CD4-positive, alpha-beta T cell (primary cell): ENCODE measurements at regions not wholly inside any gene's neighbourhood (a gene's known extent, or its start where the extent isn't known, plus 50 kb on each side); places are given as distances from the start of the nearest gene placed in this dataset.

ENCODE experiments used
- ATAC-seq: fragments of 200-7000 bp; cut with Tn5 transposase; one replicate; pipeline ENCODE4 v1.10.0; 2022; ENCODE audit warnings: mild to moderate bottlenecking; ENCODE audit not compliant: poor library complexity
- CTCF ChIA-PET: fragments of 350-600 bp; sonication (Branson Sonifier 250); formaldehyde crosslinking; loops from one replicate; lab custom pipeline; 2021; ENCODE audit warnings: antibody characterized with exemption, inconsistent platforms; lab: Charles Lee
- POLR2A ChIA-PET: fragments of 350-600 bp; sonication (Branson Sonifier 250); formaldehyde crosslinking; loops from one replicate; lab custom pipeline; 2021; ENCODE audit warnings: antibody characterized with exemption, inconsistent platforms; lab: Charles Lee
- DNase-seq, 14 experiments: peaks; one replicate each; pipeline ENCODE4 v3.0.0-alpha.2; 2013 to 2020; ENCODE audit warnings: mixed read lengths in 2 of 14
- H3K27ac ChIP-seq, 2 donors: one replicate each; pipeline versions ENCODE4 v1.5.1 to v1.7.0; 2013; ENCODE audit warnings: low read length in 2 of 2, low read depth in 1 of 2, mild to moderate bottlenecking in 1 of 2
- H3K27me3 ChIP-seq, 2 experiments: 1 replicate in 1 of 2; 2 replicates in 1 of 2; pipeline versions ENCODE4 v1.6.1 to v1.7.0; 2013; ENCODE audit warnings: low read length in 2 of 2, control low read depth in 1 of 2, mild to moderate bottlenecking in 1 of 2, moderate library complexity in 1 of 2; ENCODE audit not compliant: insufficient read depth in 2 of 2, control insufficient read depth in 1 of 2
- H3K36me3 ChIP-seq: one replicate; pipeline ENCODE4 v1.6.1; 2013; ENCODE audit warnings: low read length, control low read depth; ENCODE audit not compliant: insufficient read depth
- H3K4me1 ChIP-seq: one replicate; pipeline ENCODE4 v1.6.1; 2013; ENCODE audit warnings: low read length, control low read depth; ENCODE audit not compliant: insufficient read depth
- H3K4me3 ChIP-seq: one replicate; pipeline ENCODE4 v1.5.1; 2013; ENCODE audit warnings: mild to moderate bottlenecking, low read length, moderate library complexity
- H3K9me3 ChIP-seq, 2 experiments: 1 replicate in 1 of 2; 2 replicates in 1 of 2; pipeline versions ENCODE4 v1.6.1 to v1.7.0; 2013; ENCODE audit warnings: low read length in 2 of 2, mild to moderate bottlenecking in 2 of 2, control low read depth in 1 of 2, moderate library complexity in 1 of 2; ENCODE audit not compliant: control insufficient read depth in 1 of 2, insufficient read depth in 1 of 2
- H3K27ac Mint-ChIP-seq: one replicate; pipeline ENCODE4 v1.8.0; 2020; ENCODE audit warnings: mixed read lengths
- H3K27me3 Mint-ChIP-seq: one replicate; pipeline ENCODE4 v1.8.0; 2021; ENCODE audit warnings: mixed read lengths
- H3K36me3 Mint-ChIP-seq: one replicate; pipeline ENCODE4 v1.8.0; 2021; ENCODE audit warnings: low read depth, mixed read lengths
- H3K4me1 Mint-ChIP-seq: one replicate; pipeline ENCODE4 v1.8.0; 2021; ENCODE audit warnings: low read depth, mixed read lengths
- H3K4me3 Mint-ChIP-seq: one replicate; pipeline ENCODE4 v1.8.0; 2020; ENCODE audit warnings: mild to moderate bottlenecking, mixed read lengths
- H3K9me3 Mint-ChIP-seq: one replicate; pipeline ENCODE4 v1.8.0; 2020; ENCODE audit warnings: mixed read lengths
- intact Hi-C, 2 experiments: fragments of 100-400 bp; cut with DNase I in 1 of 2; cut with micrococcal nuclease in 1 of 2; formaldehyde crosslinking; loops; one replicate each; pipeline versions ENCODE4 v1.15.1 to v1.9.0; 2023 to 2025; cut with DNase I, micrococcal nuclease
- TF ChIP-seq, protein P1 (sequence below): fragments of 200-600 bp; IDR thresholded peaks from one replicate; pipeline ENCODE4 v1.8.0; 2022; ENCODE audit warnings: antibody characterized with exemption, mild to moderate bottlenecking

DNA sequence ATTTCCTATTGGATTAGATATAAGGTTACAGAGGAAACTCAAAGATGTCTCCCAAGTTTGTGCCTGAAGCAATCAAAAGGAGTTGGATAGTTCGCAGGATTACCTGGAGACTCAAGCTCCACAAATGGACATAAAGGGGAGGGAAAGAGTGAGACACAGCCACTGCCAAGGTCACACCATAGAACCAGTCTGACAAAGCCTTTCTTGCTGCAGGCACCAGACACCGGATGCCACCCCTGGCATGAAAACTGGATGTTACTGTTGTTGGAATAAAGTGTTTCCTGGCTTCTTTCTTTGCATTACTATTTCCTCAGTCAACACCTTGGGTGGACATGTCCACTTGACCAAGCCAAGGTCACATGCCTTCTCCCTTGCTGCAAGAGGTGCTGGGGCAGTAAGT lies 70.6 kb downstream of the SNRPE start:
- no peak overlapping the region for H3K27ac ChIP-seq
- Mint-ChIP-seq H3K27ac (no peak overlapping the region), H3K27me3 (peaks cover 13% of the 10 kb centered on the region), H3K4me1 (peaks cover 5% of the 10 kb centered on the region), H3K36me3 (no peaks in the 10 kb centered on the region), H3K9me3 (no peaks in the 10 kb centered on the region), H3K4me3 (no peak overlapping the region)
- DNase-seq = no peak
- no peaks in the 10 kb centered on the region for H3K36me3 ChIP-seq
- no peaks in the 10 kb centered on the region for H3K4me1 ChIP-seq
- no peak for ATAC-seq
- ChIA-PET CTCF (no interaction called here), POLR2A (no interaction called here)
- intact Hi-C loops = no loop called here
- no peak overlapping the region for H3K4me3 ChIP-seq
- H3K9me3 ChIP-seq = no peaks in the 10 kb centered on the region
- TF ChIP-seq, protein P1, sequence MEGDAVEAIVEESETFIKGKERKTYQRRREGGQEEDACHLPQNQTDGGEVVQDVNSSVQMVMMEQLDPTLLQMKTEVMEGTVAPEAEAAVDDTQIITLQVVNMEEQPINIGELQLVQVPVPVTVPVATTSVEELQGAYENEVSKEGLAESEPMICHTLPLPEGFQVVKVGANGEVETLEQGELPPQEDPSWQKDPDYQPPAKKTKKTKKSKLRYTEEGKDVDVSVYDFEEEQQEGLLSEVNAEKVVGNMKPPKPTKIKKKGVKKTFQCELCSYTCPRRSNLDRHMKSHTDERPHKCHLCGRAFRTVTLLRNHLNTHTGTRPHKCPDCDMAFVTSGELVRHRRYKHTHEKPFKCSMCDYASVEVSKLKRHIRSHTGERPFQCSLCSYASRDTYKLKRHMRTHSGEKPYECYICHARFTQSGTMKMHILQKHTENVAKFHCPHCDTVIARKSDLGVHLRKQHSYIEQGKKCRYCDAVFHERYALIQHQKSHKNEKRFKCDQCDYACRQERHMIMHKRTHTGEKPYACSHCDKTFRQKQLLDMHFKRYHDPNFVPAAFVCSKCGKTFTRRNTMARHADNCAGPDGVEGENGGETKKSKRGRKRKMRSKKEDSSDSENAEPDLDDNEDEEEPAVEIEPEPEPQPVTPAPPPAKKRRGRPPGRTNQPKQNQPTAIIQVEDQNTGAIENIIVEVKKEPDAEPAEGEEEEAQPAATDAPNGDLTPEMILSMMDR = no peak
- H3K27me3 ChIP-seq = peaks cover 0 to 2% of the 10 kb centered on the region in 2 experiments

DNA sequence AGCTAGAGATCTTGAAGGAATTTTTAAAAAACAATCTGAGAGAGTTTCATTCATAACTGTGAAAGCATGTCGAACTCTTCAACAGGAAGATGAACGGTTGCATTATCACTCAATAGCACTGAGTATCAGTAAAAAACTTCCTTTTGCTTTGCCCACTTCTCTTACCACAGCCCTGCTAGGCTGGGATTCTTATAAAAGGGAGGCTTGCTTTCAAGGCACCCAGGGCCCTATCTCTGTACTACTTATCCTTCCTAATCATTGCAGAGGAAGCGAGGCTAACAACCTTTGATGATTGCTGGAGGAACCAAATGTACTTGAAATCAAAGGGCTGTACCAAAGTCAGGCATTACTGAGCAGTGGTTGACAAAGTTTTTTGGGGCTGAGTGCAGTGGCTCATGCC lies 71.2 kb downstream of the SNRPE start:
- Histone ChIP-seq H3K4me3 (no peak overlapping the region), H3K4me1 (no peaks in the 10 kb centered on the region), H3K27ac (no peak overlapping the region), H3K27me3 (peaks cover 0 to 2% of the 10 kb centered on the region in 2 experiments), H3K36me3 (no peaks in the 10 kb centered on the region), H3K9me3 (no peaks in the 10 kb centered on the region)
- Mint-ChIP-seq H3K27me3 (peaks cover 13% of the 10 kb centered on the region), H3K36me3 (no peaks in the 10 kb centered on the region), H3K9me3 (no peaks in the 10 kb centered on the region), H3K27ac (no peak overlapping the region), H3K4me1 (peaks cover 5% of the 10 kb centered on the region), H3K4me3 (no peak overlapping the region)
- ChIA-PET CTCF (no interaction called here), POLR2A (no interaction called here)
- DNase-seq = no peak
- no peak for ATAC-seq
- intact Hi-C loops = no loop called here
- TF ChIP-seq, protein P1 = no peak

DNA sequence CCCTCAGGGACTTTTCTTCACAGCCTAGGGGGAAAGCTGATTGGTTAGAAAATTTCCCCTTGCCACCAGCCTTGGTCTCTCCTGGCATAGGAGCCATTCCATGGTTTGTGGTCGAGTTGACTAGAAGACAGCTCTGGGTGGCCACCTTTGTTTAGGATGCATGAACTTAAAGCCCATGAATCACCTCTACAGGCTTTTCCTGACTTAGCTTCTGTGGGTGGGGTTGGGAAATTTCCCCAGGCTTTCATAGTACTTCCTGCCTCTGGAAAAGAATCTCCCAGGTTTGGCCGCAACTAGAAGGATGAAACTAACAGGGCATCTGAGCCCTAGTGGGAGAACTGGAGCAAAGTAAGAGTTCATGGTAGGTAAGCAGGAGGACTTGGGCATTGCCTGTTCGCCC lies 72.6 kb downstream of the SNRPE start:
- no peak overlapping the region for H3K27ac ChIP-seq
- DNase-seq (no peak), ATAC-seq (no peak)
- Mint-ChIP-seq H3K27ac (no peak overlapping the region), H3K27me3 (peaks cover 23% of the 10 kb centered on the region), H3K4me1 (peaks cover 5% of the 10 kb centered on the region), H3K36me3 (no peaks in the 10 kb centered on the region), H3K4me3 (no peak overlapping the region), H3K9me3 (no peaks in the 10 kb centered on the region)
- H3K9me3 ChIP-seq = no peaks in the 10 kb centered on the region
- intact Hi-C loops = no loop called here
- H3K4me3 ChIP-seq = no peak overlapping the region
- ChIA-PET POLR2A (no interaction called here), CTCF (no interaction called here)
- peaks cover 0 to 6% of the 10 kb centered on the region in 2 experiments for H3K27me3 ChIP-seq
- TF ChIP-seq, protein P1 = no peak
- H3K4me1 ChIP-seq = no peaks in the 10 kb centered on the region
- no peaks in the 10 kb centered on the region for H3K36me3 ChIP-seq
